GM12864 (cell line): ENCODE measurements at regions not wholly inside any gene's neighbourhood (a gene's known extent, or its start where the extent isn't known, plus 50 kb on each side); places are given as distances from the start of the nearest gene placed in this dataset.

Experiments used
- DNase-seq: peaks from one replicate; pipeline ENCODE4 v3.0.0-alpha.2; 2011; ENCODE audit warnings: low read depth
- H3K4me3 ChIP-seq: 2 replicates; pipeline ENCODE4 v1.5.1; 2011; ENCODE audit warnings: mild to moderate bottlenecking, low read depth, low read length, control low read depth
- TF ChIP-seq, protein P1 (sequence below): IDR thresholded peaks from 2 replicates; pipeline ENCODE4 v1.5.1; 2011; ENCODE audit warnings: low read depth, mild to moderate bottlenecking, moderate library complexity, low read length, control low read depth, inconsistent platforms; ENCODE audit errors: missing control alignments

GRCh38 chr5:2257326-2258244, 374.9 kb upstream of the IRX4 start:
- no peak for DNase-seq
- H3K4me3 ChIP-seq = no peak overlapping the region

DNA sequence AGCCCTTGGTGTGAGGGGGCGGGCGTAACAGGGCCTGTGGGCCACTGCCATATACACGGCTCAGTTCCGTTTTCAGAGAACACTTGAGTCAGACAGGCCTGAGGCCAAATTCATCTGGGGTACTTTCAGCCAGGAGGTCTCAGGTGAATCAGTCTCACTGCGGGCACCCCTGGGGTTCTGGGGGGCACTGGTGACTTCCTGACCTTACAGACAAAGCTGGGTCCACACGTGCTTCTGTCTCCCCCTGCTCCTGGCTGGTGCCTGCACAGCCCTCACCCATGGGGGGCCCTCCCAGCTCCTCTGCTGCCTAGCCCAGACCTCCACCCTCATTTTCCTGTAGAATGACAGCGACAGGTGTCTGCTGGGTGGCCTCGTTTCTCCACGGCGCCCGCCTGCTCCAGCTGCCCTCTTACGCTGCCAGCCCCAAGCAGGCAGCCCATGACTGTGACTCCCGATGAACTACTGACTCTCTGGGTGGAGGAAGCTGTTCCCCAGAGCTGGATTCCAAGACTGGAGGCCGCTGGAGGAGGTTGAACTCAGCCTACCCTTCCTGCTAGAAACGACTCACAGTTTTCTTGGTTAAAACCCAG, 374.1 kb upstream of the IRX4 start:
- DNase-seq = no peak
- TF ChIP-seq, protein P1, sequence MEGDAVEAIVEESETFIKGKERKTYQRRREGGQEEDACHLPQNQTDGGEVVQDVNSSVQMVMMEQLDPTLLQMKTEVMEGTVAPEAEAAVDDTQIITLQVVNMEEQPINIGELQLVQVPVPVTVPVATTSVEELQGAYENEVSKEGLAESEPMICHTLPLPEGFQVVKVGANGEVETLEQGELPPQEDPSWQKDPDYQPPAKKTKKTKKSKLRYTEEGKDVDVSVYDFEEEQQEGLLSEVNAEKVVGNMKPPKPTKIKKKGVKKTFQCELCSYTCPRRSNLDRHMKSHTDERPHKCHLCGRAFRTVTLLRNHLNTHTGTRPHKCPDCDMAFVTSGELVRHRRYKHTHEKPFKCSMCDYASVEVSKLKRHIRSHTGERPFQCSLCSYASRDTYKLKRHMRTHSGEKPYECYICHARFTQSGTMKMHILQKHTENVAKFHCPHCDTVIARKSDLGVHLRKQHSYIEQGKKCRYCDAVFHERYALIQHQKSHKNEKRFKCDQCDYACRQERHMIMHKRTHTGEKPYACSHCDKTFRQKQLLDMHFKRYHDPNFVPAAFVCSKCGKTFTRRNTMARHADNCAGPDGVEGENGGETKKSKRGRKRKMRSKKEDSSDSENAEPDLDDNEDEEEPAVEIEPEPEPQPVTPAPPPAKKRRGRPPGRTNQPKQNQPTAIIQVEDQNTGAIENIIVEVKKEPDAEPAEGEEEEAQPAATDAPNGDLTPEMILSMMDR = no peak
- H3K4me3 ChIP-seq = no peak overlapping the region

More at GRCh38 chr5:2257326-2258244, 374.9 kb upstream of the IRX4 start:
- TF ChIP-seq, protein P1 = no peak

- TF ChIP-seq, protein P1 = no peak
- no peak overlapping the region for H3K4me3 ChIP-seq
- no peak for DNase-seq
Observed at GRCh38 chr5:2255915-2256690, 373.4 kb upstream of the IRX4 start.

- H3K4me3 ChIP-seq = no peak overlapping the region
- DNase-seq = no peak
- TF ChIP-seq, protein P1 = no peak
Observed at GRCh38 chr5:2254880-2255750, 372.4 kb upstream of the IRX4 start.

GRCh38 chr5:2254406-2254805, 371.7 kb upstream of the IRX4 start:
- DNase-seq = no peak
- no peak overlapping the region for H3K4me3 ChIP-seq
- TF ChIP-seq, protein P1 = no peak
